ENCODE measurements at regions not wholly inside any gene's neighbourhood (a gene's known extent, or its start where the extent isn't known, plus 50 kb on each side); places are given as distances from the start of the nearest gene placed in this dataset.

DNA sequence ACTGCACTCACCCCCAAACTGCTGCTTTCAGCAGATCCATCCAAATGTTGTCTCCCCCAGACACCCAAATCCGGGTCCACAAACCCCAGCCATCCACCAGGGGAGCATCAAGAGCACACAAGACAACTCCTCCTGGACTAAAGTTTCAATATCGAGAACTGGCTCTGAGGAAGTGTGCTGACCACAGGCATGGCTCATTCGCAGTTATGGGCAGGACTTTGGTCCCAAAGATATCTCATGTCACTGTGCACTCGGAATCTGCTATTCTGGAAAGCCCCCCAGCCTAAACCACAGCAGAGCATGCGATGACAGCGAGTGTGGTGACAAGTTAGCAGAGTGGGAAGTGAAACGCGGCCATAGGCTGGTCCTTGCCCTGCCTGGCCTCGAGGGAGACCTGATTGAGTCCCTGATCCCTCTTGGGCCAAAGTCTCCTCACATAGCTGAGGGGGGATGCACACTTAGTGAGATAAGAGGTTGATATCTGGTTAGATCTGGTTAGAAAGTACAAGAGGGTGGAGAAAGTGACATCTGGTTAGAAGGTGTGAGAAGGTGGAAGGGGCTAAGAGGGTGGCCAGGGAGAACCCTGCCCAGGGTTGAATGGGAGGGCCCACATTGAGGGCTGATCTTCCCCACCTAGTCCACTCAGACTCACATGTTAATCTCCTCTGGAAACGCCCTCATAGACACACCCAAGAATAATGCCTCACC is 149.7 kb downstream of the MRPL14 start (continued):
- TF ChIP-seq EZH2 (IDR thresholded peaks at IDR 0.05; ENCODE audit: borderline replicate concordance, control insufficient read depth, low read depth, low read length) = no peak
- no peak; the same call in 1 of the 2 replicates for TF ChIP-seq ZNF207 (IDR thresholded peaks at IDR 0.05; ENCODE audit: borderline replicate concordance)
- peak; percentile 57; the same call in 1 of the 2 replicates for TF ChIP-seq NFIC (IDR thresholded peaks at IDR 0.05; ENCODE audit: low read depth, low read length)
- TF ChIP-seq BCL11A (IDR thresholded peaks at IDR 0.05; ENCODE audit: low read depth, low read length) = peak; percentile 65
- no peak for TF ChIP-seq NFYB (IDR thresholded peaks at IDR 0.05; ENCODE audit: insufficient read depth, low read depth, low read length)
- TF ChIP-seq, protein P1, sequence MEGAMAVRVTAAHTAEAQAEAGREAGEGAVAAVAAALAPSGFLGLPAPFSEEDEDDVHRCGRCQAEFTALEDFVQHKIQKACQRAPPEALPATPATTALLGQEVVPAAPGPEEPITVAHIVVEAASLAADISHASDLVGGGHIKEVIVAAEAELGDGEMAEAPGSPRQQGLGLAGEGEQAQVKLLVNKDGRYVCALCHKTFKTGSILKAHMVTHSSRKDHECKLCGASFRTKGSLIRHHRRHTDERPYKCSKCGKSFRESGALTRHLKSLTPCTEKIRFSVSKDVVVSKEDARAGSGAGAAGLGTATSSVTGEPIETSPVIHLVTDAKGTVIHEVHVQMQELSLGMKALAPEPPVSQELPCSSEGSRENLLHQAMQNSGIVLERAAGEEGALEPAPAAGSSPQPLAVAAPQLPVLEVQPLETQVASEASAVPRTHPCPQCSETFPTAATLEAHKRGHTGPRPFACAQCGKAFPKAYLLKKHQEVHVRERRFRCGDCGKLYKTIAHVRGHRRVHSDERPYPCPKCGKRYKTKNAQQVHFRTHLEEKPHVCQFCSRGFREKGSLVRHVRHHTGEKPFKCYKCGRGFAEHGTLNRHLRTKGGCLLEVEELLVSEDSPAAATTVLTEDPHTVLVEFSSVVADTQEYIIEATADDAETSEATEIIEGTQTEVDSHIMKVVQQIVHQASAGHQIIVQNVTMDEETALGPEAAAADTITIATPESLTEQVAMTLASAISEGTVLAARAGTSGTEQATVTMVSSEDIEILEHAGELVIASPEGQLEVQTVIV (IDR thresholded peaks at IDR 0.05; ENCODE audit: borderline replicate concordance, partially characterized antibody) = no peak
- TF ChIP-seq, protein P2, sequence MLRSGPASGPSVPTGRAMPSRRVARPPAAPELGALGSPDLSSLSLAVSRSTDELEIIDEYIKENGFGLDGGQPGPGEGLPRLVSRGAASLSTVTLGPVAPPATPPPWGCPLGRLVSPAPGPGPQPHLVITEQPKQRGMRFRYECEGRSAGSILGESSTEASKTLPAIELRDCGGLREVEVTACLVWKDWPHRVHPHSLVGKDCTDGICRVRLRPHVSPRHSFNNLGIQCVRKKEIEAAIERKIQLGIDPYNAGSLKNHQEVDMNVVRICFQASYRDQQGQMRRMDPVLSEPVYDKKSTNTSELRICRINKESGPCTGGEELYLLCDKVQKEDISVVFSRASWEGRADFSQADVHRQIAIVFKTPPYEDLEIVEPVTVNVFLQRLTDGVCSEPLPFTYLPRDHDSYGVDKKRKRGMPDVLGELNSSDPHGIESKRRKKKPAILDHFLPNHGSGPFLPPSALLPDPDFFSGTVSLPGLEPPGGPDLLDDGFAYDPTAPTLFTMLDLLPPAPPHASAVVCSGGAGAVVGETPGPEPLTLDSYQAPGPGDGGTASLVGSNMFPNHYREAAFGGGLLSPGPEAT (IDR thresholded peaks at IDR 0.05; ENCODE audit: low read depth) = peak; percentile 99
- no peak for TF ChIP-seq RBBP5 (conservative IDR thresholded peaks at IDR 0.05)
- TF ChIP-seq, protein P3, sequence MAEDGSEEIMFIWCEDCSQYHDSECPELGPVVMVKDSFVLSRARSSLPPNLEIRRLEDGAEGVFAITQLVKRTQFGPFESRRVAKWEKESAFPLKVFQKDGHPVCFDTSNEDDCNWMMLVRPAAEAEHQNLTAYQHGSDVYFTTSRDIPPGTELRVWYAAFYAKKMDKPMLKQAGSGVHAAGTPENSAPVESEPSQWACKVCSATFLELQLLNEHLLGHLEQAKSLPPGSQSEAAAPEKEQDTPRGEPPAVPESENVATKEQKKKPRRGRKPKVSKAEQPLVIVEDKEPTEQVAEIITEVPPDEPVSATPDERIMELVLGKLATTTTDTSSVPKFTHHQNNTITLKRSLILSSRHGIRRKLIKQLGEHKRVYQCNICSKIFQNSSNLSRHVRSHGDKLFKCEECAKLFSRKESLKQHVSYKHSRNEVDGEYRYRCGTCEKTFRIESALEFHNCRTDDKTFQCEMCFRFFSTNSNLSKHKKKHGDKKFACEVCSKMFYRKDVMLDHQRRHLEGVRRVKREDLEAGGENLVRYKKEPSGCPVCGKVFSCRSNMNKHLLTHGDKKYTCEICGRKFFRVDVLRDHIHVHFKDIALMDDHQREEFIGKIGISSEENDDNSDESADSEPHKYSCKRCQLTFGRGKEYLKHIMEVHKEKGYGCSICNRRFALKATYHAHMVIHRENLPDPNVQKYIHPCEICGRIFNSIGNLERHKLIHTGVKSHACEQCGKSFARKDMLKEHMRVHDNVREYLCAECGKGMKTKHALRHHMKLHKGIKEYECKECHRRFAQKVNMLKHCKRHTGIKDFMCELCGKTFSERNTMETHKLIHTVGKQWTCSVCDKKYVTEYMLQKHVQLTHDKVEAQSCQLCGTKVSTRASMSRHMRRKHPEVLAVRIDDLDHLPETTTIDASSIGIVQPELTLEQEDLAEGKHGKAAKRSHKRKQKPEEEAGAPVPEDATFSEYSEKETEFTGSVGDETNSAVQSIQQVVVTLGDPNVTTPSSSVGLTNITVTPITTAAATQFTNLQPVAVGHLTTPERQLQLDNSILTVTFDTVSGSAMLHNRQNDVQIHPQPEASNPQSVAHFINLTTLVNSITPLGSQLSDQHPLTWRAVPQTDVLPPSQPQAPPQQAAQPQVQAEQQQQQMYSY (CRISPR knock-in tag; IDR thresholded peaks at IDR 0.05) = no peak
- TF ChIP-seq, protein P4, sequence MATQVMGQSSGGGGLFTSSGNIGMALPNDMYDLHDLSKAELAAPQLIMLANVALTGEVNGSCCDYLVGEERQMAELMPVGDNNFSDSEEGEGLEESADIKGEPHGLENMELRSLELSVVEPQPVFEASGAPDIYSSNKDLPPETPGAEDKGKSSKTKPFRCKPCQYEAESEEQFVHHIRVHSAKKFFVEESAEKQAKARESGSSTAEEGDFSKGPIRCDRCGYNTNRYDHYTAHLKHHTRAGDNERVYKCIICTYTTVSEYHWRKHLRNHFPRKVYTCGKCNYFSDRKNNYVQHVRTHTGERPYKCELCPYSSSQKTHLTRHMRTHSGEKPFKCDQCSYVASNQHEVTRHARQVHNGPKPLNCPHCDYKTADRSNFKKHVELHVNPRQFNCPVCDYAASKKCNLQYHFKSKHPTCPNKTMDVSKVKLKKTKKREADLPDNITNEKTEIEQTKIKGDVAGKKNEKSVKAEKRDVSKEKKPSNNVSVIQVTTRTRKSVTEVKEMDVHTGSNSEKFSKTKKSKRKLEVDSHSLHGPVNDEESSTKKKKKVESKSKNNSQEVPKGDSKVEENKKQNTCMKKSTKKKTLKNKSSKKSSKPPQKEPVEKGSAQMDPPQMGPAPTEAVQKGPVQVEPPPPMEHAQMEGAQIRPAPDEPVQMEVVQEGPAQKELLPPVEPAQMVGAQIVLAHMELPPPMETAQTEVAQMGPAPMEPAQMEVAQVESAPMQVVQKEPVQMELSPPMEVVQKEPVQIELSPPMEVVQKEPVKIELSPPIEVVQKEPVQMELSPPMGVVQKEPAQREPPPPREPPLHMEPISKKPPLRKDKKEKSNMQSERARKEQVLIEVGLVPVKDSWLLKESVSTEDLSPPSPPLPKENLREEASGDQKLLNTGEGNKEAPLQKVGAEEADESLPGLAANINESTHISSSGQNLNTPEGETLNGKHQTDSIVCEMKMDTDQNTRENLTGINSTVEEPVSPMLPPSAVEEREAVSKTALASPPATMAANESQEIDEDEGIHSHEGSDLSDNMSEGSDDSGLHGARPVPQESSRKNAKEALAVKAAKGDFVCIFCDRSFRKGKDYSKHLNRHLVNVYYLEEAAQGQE (IDR thresholded peaks at IDR 0.05; ENCODE audit: low read depth, low read length) = no peak
- peak; percentile 22; the same call in 1 of the 2 replicates for TF ChIP-seq RB1 (IDR thresholded peaks at IDR 0.05; ENCODE audit: borderline replicate concordance)
- TF ChIP-seq TCF3 (IDR thresholded peaks at IDR 0.05; ENCODE audit: borderline replicate concordance, insufficient read depth, low read depth, low read length) = no peak
- peak; percentile 97 for TF ChIP-seq NBN (IDR thresholded peaks at IDR 0.05)
- peak; percentile 44 for TF ChIP-seq RAD21 (IDR thresholded peaks at IDR 0.05; ENCODE audit: insufficient read depth, low read depth, low read length)
- TF ChIP-seq POLR2AphosphoS2 (IDR thresholded peaks at IDR 0.05; ENCODE audit: low read depth, low read length) = no peak
- TF ChIP-seq, protein P5, sequence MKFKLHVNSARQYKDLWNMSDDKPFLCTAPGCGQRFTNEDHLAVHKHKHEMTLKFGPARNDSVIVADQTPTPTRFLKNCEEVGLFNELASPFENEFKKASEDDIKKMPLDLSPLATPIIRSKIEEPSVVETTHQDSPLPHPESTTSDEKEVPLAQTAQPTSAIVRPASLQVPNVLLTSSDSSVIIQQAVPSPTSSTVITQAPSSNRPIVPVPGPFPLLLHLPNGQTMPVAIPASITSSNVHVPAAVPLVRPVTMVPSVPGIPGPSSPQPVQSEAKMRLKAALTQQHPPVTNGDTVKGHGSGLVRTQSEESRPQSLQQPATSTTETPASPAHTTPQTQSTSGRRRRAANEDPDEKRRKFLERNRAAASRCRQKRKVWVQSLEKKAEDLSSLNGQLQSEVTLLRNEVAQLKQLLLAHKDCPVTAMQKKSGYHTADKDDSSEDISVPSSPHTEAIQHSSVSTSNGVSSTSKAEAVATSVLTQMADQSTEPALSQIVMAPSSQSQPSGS (IDR thresholded peaks at IDR 0.05; ENCODE audit: low read length) = peak; percentile 66; the same call in 1 of the 2 replicates
